Stimulated activated memory B cell treated with anti-CD40 and anti-IgM and Interleukin-4, amounts not matched to agents 10 μg/mL and 1 μg/mL and 100 μg/mL, for 72 hours (primary cell): ENCODE measurements at regions not wholly inside any gene's neighbourhood (a gene's known extent, or its start where the extent isn't known, plus 50 kb on each side); places are given as distances from the start of the nearest gene placed in this dataset.

ENCODE experiments used
- ATAC-seq: fragments of 150-1000 bp; cut with Tn5 transposase; 2 replicates; pipeline ENCODE4 v1.10.0; 2021
- H3K27ac Mint-ChIP-seq: one replicate; pipeline ENCODE4 v1.8.0; 2022; ENCODE audit warnings: mild to moderate bottlenecking, mixed read lengths
- H3K27me3 Mint-ChIP-seq: one replicate; pipeline ENCODE4 v1.8.0; 2022; ENCODE audit warnings: mixed read lengths
- H3K36me3 Mint-ChIP-seq: one replicate; pipeline ENCODE4 v1.8.0; 2022; ENCODE audit warnings: mixed read lengths
- H3K4me1 Mint-ChIP-seq: one replicate; pipeline ENCODE4 v1.8.0; 2022; ENCODE audit warnings: mixed read lengths
- H3K4me3 Mint-ChIP-seq: one replicate; pipeline ENCODE4 v1.8.0; 2022; ENCODE audit warnings: mild to moderate bottlenecking, moderate library complexity, mixed read lengths
- H3K9me3 Mint-ChIP-seq: one replicate; pipeline ENCODE4 v1.8.0; 2022; ENCODE audit warnings: mixed read lengths

- Mint-ChIP-seq H3K4me3 (no peak overlapping the region), H3K9me3 (no peaks in the 10 kb centered on the region), H3K36me3 (peaks cover 86% of the 10 kb centered on the region), H3K4me1 (peaks cover 41% of the 10 kb centered on the region), H3K27me3 (no peaks in the 10 kb centered on the region), H3K27ac (no peak overlapping the region)
- ATAC-seq, result no peak
Observed at GRCh38 chr2:16584084-16584483, 81.5 kb downstream of the CYRIA start.

GRCh38 chr2:16581241-16581640 lies 84.4 kb downstream of the CYRIA start:
- peaks cover 47% of the 10 kb centered on the region for H3K4me1 Mint-ChIP-seq
- H3K36me3 Mint-ChIP-seq, result peaks cover 79% of the 10 kb centered on the region
- H3K9me3 Mint-ChIP-seq, result no peaks in the 10 kb centered on the region
- no peaks in the 10 kb centered on the region for H3K27me3 Mint-ChIP-seq
- ATAC-seq, result no peak
- H3K4me3 Mint-ChIP-seq, result no peak overlapping the region
- no peak overlapping the region for H3K27ac Mint-ChIP-seq

GRCh38 chr2:16578081-16578480 lies 87.6 kb downstream of the CYRIA start:
- Mint-ChIP-seq H3K27me3 (no peaks in the 10 kb centered on the region), H3K27ac (no peak overlapping the region), H3K36me3 (peaks cover 86% of the 10 kb centered on the region), H3K4me3 (no peak overlapping the region), H3K4me1 (peaks cover 22% of the 10 kb centered on the region), H3K9me3 (peaks cover 3% of the 10 kb centered on the region)
- ATAC-seq, result no peak

- Mint-ChIP-seq H3K27ac (no peak overlapping the region), H3K4me3 (no peak overlapping the region), H3K36me3 (peaks cover 52% of the 10 kb centered on the region), H3K27me3 (no peaks in the 10 kb centered on the region), H3K9me3 (no peaks in the 10 kb centered on the region), H3K4me1 (peaks cover 7% of the 10 kb centered on the region)
- ATAC-seq, result no peak
Observed at GRCh38 chr2:16570516-16570915, 95.1 kb downstream of the CYRIA start.

GRCh38 chr2:16568998-16569784 lies 96.4 kb downstream of the CYRIA start:
- Mint-ChIP-seq H3K4me3 (no peak overlapping the region), H3K4me1 (peaks cover 7% of the 10 kb centered on the region), H3K27me3 (no peaks in the 10 kb centered on the region), H3K36me3 (peaks cover 52% of the 10 kb centered on the region), H3K9me3 (no peaks in the 10 kb centered on the region), H3K27ac (no peak overlapping the region)
- no peak for ATAC-seq

- Mint-ChIP-seq H3K27ac (peak overlapping the region; percentile 38), H3K27me3 (no peaks in the 10 kb centered on the region), H3K4me1 (peaks cover 7% of the 10 kb centered on the region), H3K36me3 (peaks cover 62% of the 10 kb centered on the region), H3K9me3 (no peaks in the 10 kb centered on the region), H3K4me3 (no peak overlapping the region)
- ATAC-seq, result no peak
Observed at GRCh38 chr2:16566701-16567100, 98.9 kb downstream of the CYRIA start.

- peaks cover 7% of the 10 kb centered on the region for H3K4me1 Mint-ChIP-seq
- H3K9me3 Mint-ChIP-seq, result no peaks in the 10 kb centered on the region
- H3K27ac Mint-ChIP-seq, result no peak overlapping the region
- H3K4me3 Mint-ChIP-seq, result no peak overlapping the region
- H3K36me3 Mint-ChIP-seq, result peaks cover 67% of the 10 kb centered on the region
- no peak for ATAC-seq
- no peaks in the 10 kb centered on the region for H3K27me3 Mint-ChIP-seq
Observed at GRCh38 chr2:16565481-16565880, 100.2 kb downstream of the CYRIA start.

- Mint-ChIP-seq H3K4me1 (no peaks in the 10 kb centered on the region), H3K27ac (peak overlapping the region; percentile 1), H3K36me3 (peaks cover 76% of the 10 kb centered on the region), H3K27me3 (no peaks in the 10 kb centered on the region), H3K4me3 (no peak overlapping the region), H3K9me3 (no peaks in the 10 kb centered on the region)
- no peak for ATAC-seq
Observed at GRCh38 chr2:16561676-16562075, 104.0 kb downstream of the CYRIA start.

- Mint-ChIP-seq H3K4me1 (no peaks in the 10 kb centered on the region), H3K9me3 (no peaks in the 10 kb centered on the region), H3K4me3 (no peak overlapping the region), H3K36me3 (peaks cover 79% of the 10 kb centered on the region), H3K27ac (peak overlapping the region; percentile 1), H3K27me3 (no peaks in the 10 kb centered on the region)
- no peak for ATAC-seq
Observed at GRCh38 chr2:16561251-16561650, 104.4 kb downstream of the CYRIA start.

GRCh38 chr2:16559278-16560067 lies 106.2 kb downstream of the CYRIA start:
- Mint-ChIP-seq H3K4me3 (no peak overlapping the region), H3K9me3 (no peaks in the 10 kb centered on the region), H3K27ac (no peak overlapping the region), H3K27me3 (no peaks in the 10 kb centered on the region), H3K4me1 (no peaks in the 10 kb centered on the region), H3K36me3 (peaks cover 80% of the 10 kb centered on the region)
- no peak for ATAC-seq

GRCh38 chr2:16554060-16554583 lies 111.5 kb downstream of the CYRIA start:
- Mint-ChIP-seq H3K4me1 (no peaks in the 10 kb centered on the region), H3K27me3 (no peaks in the 10 kb centered on the region), H3K36me3 (peaks cover 57% of the 10 kb centered on the region), H3K4me3 (no peak overlapping the region), H3K9me3 (no peaks in the 10 kb centered on the region), H3K27ac (no peak overlapping the region)
- ATAC-seq, result no peak

- no peak overlapping the region for H3K4me3 Mint-ChIP-seq
- no peaks in the 10 kb centered on the region for H3K4me1 Mint-ChIP-seq
- H3K36me3 Mint-ChIP-seq, result peaks cover 48% of the 10 kb centered on the region
- ATAC-seq, result no peak
- no peaks in the 10 kb centered on the region for H3K9me3 Mint-ChIP-seq
- no peak overlapping the region for H3K27ac Mint-ChIP-seq
- H3K27me3 Mint-ChIP-seq, result no peaks in the 10 kb centered on the region
Observed at GRCh38 chr2:16553226-16553625, 112.4 kb downstream of the CYRIA start.

- no peaks in the 10 kb centered on the region for H3K4me1 Mint-ChIP-seq
- H3K27me3 Mint-ChIP-seq, result no peaks in the 10 kb centered on the region
- no peak for ATAC-seq
- no peak overlapping the region for H3K4me3 Mint-ChIP-seq
- H3K9me3 Mint-ChIP-seq, result no peaks in the 10 kb centered on the region
- H3K27ac Mint-ChIP-seq, result no peak overlapping the region
- H3K36me3 Mint-ChIP-seq, result peaks cover 45% of the 10 kb centered on the region
Observed at GRCh38 chr2:16552202-16552601, 113.4 kb downstream of the CYRIA start.

GRCh38 chr2:16548036-16548435 lies 117.6 kb downstream of the CYRIA start:
- no peaks in the 10 kb centered on the region for H3K9me3 Mint-ChIP-seq
- H3K36me3 Mint-ChIP-seq, result peaks cover 20% of the 10 kb centered on the region
- H3K4me3 Mint-ChIP-seq, result no peak overlapping the region
- no peak overlapping the region for H3K27ac Mint-ChIP-seq
- no peaks in the 10 kb centered on the region for H3K4me1 Mint-ChIP-seq
- no peak for ATAC-seq
- H3K27me3 Mint-ChIP-seq, result no peaks in the 10 kb centered on the region

- no peaks in the 10 kb centered on the region for H3K9me3 Mint-ChIP-seq
- H3K4me1 Mint-ChIP-seq, result no peaks in the 10 kb centered on the region
- H3K36me3 Mint-ChIP-seq, result peaks cover 15% of the 10 kb centered on the region
- ATAC-seq, result no peak
- no peak overlapping the region for H3K4me3 Mint-ChIP-seq
- H3K27me3 Mint-ChIP-seq, result no peaks in the 10 kb centered on the region
- no peak overlapping the region for H3K27ac Mint-ChIP-seq
Observed at GRCh38 chr2:16546128-16546754, 119.4 kb downstream of the CYRIA start.
